PC-3 (cell line): ENCODE measurements at regions not wholly inside any gene's neighbourhood (a gene's known extent, or its start where the extent isn't known, plus 50 kb on each side); places are given as distances from the start of the nearest gene placed in this dataset.

ENCODE experiments used
- ATAC-seq: fragments of 200-7000 bp; cut with Tn5 transposase; 2 replicates; pipeline ENCODE4 v1.9.1; 2020; ENCODE audit warnings: mild to moderate bottlenecking, moderate library complexity
- BruUV-seq: library from RNA; stranded (reverse); fragments of 400-500 nt; replicated peaks from 2 replicates; lab custom pipeline; 2021; lab: Mats Ljungman, UMichigan
- CTCF ChIA-PET: fragments of 300-600 bp; sonication (Branson Sonifier 250); formaldehyde crosslinking; loops from one replicate; lab custom pipeline; 2022; ENCODE audit warnings: antibody characterized with exemption; lab: Charles Lee
- POLR2A ChIA-PET: fragments of 300-600 bp; sonication (Branson Sonifier 250); formaldehyde crosslinking; loops from one replicate; lab custom pipeline; 2022; ENCODE audit warnings: antibody characterized with exemption; ENCODE audit not compliant: unreplicated experiment; lab: Charles Lee
- DNase-seq: peaks from one replicate; pipeline ENCODE4 v3.0.0-alpha.2; 2015
- H2AFZ ChIP-seq: fragments of 300-600 bp; sonication (generic); 2 replicates; pipeline ENCODE4 v1.6.0; 2016; ENCODE audit warnings: antibody characterized with exemption, low read length
- H3F3A ChIP-seq: fragments of 300-600 bp; sonication (generic); one replicate; pipeline ENCODE4 v1.6.0; 2017; ENCODE audit warnings: antibody characterized with exemption, low read length, control low read depth, mild to moderate bottlenecking; ENCODE audit not compliant: unreplicated experiment
- H3K27ac ChIP-seq: fragments of 300-600 bp; sonication (generic); 2 replicates; pipeline ENCODE4 v1.5.1; 2016; ENCODE audit warnings: mild to moderate bottlenecking, low read length
- H3K27me3 ChIP-seq: fragments of 300-600 bp; sonication (generic); 2 replicates; pipeline ENCODE4 v1.6.1; 2016; ENCODE audit warnings: low read length, mixed read lengths
- H3K36me3 ChIP-seq: fragments of 300-600 bp; sonication (generic); 2 replicates; pipeline ENCODE4 v1.6.1; 2016; ENCODE audit warnings: low read depth, mixed run types, low read length, mixed read lengths
- H3K4me1 ChIP-seq: fragments of 300-600 bp; sonication (generic); 2 replicates; pipeline ENCODE4 v1.5.1; 2016; ENCODE audit warnings: low read length; ENCODE audit not compliant: insufficient read depth
- H3K4me2 ChIP-seq: fragments of 300-600 bp; sonication (generic); 2 replicates; pipeline ENCODE4 v1.6.0; 2016; ENCODE audit warnings: low read length
- H3K4me3 ChIP-seq: fragments of 300-600 bp; sonication (generic); 2 replicates; pipeline ENCODE4 v1.5.1; 2016; ENCODE audit warnings: mild to moderate bottlenecking, low read length, mixed read lengths
- H3K79me2 ChIP-seq: fragments of 300-600 bp; sonication (generic); 2 replicates; pipeline ENCODE4 v1.6.1; 2017; ENCODE audit warnings: low read length, mixed read lengths
- H3K9ac ChIP-seq: fragments of 300-600 bp; sonication (generic); 2 replicates; pipeline ENCODE4 v1.6.0; 2016; ENCODE audit warnings: mild to moderate bottlenecking, low read length
- H3K9me2 ChIP-seq: fragments of 300-600 bp; sonication (generic); replicated peaks from 2 replicates; pipeline ENCODE4 v1.6.1; 2016; ENCODE audit warnings: mixed run types, low read length, mixed read lengths
- H3K9me3 ChIP-seq: fragments of 300-600 bp; sonication (generic); 2 replicates; pipeline ENCODE4 v1.6.1; 2016; ENCODE audit warnings: low read length, mixed read lengths
- H4K20me1 ChIP-seq: fragments of 300-600 bp; sonication (generic); 2 replicates; pipeline ENCODE4 v1.6.1; 2016; ENCODE audit warnings: low read length, mixed read lengths
- EZH2 ChIP-seq: fragments of 300-600 bp; sonication (generic); IDR thresholded peaks from one replicate; pipeline ENCODE4 v1.6.1; 2017; ENCODE audit warnings: antibody characterized with exemption, mild to moderate bottlenecking, low read length; ENCODE audit not compliant: unreplicated experiment
- EZH2phosphoT487 ChIP-seq: fragments of 300-600 bp; sonication (generic); IDR thresholded peaks from 2 replicates; pipeline ENCODE4 v1.6.1; 2018; ENCODE audit warnings: mild to moderate bottlenecking, antibody characterized with exemption, low read length, borderline replicate concordance
- intact Hi-C: fragments of 100-400 bp; cut with micrococcal nuclease; formaldehyde crosslinking; loops from 2 replicates; pipeline ENCODE4 v1.9.0; 2023
- TF ChIP-seq, protein P1 (sequence below): fragments of 300-600 bp; sonication (generic); conservative IDR thresholded peaks from 2 replicates; pipeline ENCODE4 v1.5.1; 2017; ENCODE audit warnings: antibody characterized with exemption, low read depth, mild to moderate bottlenecking, low read length

GRCh38 chr20:11159728-11160127 is 485.9 kb upstream of the JAG1 start:
- CTCF ChIA-PET: no interaction called here

GRCh38 chr20:11162026-11162775 is 488.4 kb upstream of the JAG1 start:
- peaks cover 18% of the 10 kb centered on the region for H3K4me1 ChIP-seq
- no peak for ATAC-seq
- DNase-seq: no peak
- no peak overlapping the region for H3K27ac ChIP-seq
- POLR2A ChIA-PET: no interaction called here
- no peaks in the 10 kb centered on the region for H3K9me3 ChIP-seq
- intact Hi-C loops: no loop called here
- no peak overlapping the region for H3K4me2 ChIP-seq
- BruUV-seq: no TSS peak
- no peaks in the 10 kb centered on the region for H4K20me1 ChIP-seq
- TF ChIP-seq, protein P1, sequence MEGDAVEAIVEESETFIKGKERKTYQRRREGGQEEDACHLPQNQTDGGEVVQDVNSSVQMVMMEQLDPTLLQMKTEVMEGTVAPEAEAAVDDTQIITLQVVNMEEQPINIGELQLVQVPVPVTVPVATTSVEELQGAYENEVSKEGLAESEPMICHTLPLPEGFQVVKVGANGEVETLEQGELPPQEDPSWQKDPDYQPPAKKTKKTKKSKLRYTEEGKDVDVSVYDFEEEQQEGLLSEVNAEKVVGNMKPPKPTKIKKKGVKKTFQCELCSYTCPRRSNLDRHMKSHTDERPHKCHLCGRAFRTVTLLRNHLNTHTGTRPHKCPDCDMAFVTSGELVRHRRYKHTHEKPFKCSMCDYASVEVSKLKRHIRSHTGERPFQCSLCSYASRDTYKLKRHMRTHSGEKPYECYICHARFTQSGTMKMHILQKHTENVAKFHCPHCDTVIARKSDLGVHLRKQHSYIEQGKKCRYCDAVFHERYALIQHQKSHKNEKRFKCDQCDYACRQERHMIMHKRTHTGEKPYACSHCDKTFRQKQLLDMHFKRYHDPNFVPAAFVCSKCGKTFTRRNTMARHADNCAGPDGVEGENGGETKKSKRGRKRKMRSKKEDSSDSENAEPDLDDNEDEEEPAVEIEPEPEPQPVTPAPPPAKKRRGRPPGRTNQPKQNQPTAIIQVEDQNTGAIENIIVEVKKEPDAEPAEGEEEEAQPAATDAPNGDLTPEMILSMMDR: no peak
- TF ChIP-seq EZH2 (no peak), EZH2phosphoT487 (no peak)
- H3K36me3 ChIP-seq: no peaks in the 10 kb centered on the region
- no peak overlapping the region for H2AFZ ChIP-seq
- H3K79me2 ChIP-seq: no peaks in the 10 kb centered on the region
- H3K9ac ChIP-seq: no peak overlapping the region
- no peaks in the 10 kb centered on the region for H3K27me3 ChIP-seq
- H3K4me3 ChIP-seq: no peak overlapping the region
- H3K9me2 ChIP-seq: no peaks in the 10 kb centered on the region
- H3F3A ChIP-seq: no peaks in the 10 kb centered on the region
- CTCF ChIA-PET: no interaction called here

More at GRCh38 chr20:11159728-11160127, 485.9 kb upstream of the JAG1 start:
- Histone ChIP-seq H3K4me2 (no peak overlapping the region), H3K27ac (no peak overlapping the region), H4K20me1 (no peaks in the 10 kb centered on the region), H3K9me2 (no peaks in the 10 kb centered on the region), H3F3A (peaks cover 6% of the 10 kb centered on the region), H3K79me2 (no peaks in the 10 kb centered on the region), H3K9me3 (no peaks in the 10 kb centered on the region), H3K27me3 (no peaks in the 10 kb centered on the region), H3K4me3 (no peak overlapping the region), H3K4me1 (peaks cover 29% of the 10 kb centered on the region), H3K9ac (no peak overlapping the region), H2AFZ (no peak overlapping the region), H3K36me3 (no peaks in the 10 kb centered on the region)
- no peak for ATAC-seq
- DNase-seq: no peak
- intact Hi-C loops: loop anchor here (10.0 kb wide), 1 partner anchor 235 kb away; no protein-coding TSS in a partner anchor
- TF ChIP-seq, protein P1: no peak
- no peak for TF ChIP-seq EZH2
- no peak for TF ChIP-seq EZH2phosphoT487
- no TSS peak for BruUV-seq
- POLR2A ChIA-PET: no interaction called here

DNA sequence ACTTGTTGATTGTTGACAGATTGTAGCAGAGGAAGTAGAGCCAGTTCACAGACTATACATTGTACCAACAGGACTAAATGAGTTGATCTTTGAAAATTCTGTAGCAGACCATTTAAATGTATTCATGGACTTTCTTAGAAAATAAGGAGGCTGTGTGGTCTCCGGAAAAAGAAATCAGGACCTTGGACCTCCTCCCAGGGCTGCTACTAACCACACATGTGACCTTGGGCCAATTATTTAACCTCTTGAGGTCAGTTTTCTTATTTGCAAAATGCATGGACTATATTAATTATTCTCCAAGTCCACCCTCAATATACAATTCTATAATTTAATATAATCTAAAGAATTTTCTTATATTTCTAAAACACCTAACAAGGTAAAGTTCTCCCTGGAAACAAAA is 492.0 kb upstream of the JAG1 start:
- Histone ChIP-seq H3K27ac (no peak overlapping the region), H3K4me2 (no peak overlapping the region), H3K9ac (no peak overlapping the region), H4K20me1 (no peaks in the 10 kb centered on the region), H3K36me3 (no peaks in the 10 kb centered on the region), H3F3A (no peaks in the 10 kb centered on the region), H3K27me3 (no peaks in the 10 kb centered on the region), H3K79me2 (no peaks in the 10 kb centered on the region), H3K9me2 (no peaks in the 10 kb centered on the region), H3K4me3 (no peak overlapping the region), H3K9me3 (no peaks in the 10 kb centered on the region), H3K4me1 (no peaks in the 10 kb centered on the region), H2AFZ (no peak overlapping the region)
- no TSS peak for BruUV-seq
- ChIA-PET POLR2A (no interaction called here), CTCF (no interaction called here)
- intact Hi-C loops: no loop called here
- ATAC-seq (no peak), DNase-seq (no peak)
- TF ChIP-seq EZH2 (no peak), EZH2phosphoT487 (no peak)
- TF ChIP-seq, protein P1: no peak
